ENCODE measurements at regions not wholly inside any gene's neighbourhood (a gene's known extent, or its start where the extent isn't known, plus 50 kb on each side); places are given as distances from the start of the nearest gene placed in this dataset.

DNA sequence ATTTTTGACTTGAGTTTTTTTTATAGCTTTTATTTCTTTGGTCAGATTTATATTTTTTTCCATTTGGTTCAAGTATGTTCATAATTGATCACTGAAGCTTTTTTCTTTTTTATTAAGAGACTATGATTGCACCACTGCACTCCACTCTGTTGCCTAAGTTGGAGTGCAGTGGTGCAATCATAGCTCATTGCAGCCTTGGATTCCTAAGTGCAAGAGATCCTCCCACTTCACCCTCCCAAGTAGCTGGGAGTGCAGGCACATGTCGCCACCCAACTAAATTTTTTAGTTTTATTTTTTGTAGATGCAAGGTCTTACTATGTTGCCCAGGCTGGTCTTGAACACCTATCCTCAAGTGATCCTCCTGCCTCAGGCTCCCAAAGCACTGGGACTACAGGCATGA lies 97.7 kb upstream of the KIF5B start:
- H4K8ac ChIP-seq (ENCODE audit: low read length), result no peak overlapping the region
- H3K14ac ChIP-seq (ENCODE audit: low read length in 2 of 2), result no peak overlapping the region
- no peak overlapping the region for H2BK5ac ChIP-seq (ENCODE audit: low read depth, low read length, poor library complexity, severe bottlenecking)
- H3K4me1 ChIP-seq (ENCODE audit: control insufficient read depth, insufficient read depth, low read depth, low read length), result peaks cover 10% of the 10 kb centered on the region
- no peak overlapping the region for H3K9ac ChIP-seq (ENCODE audit: low read length)
- no peak overlapping the region for H3K18ac ChIP-seq (ENCODE audit: low read depth in 1 of 2, low read length in 2 of 2)
- H3K79me1 ChIP-seq (replicated peaks; ENCODE audit: low read length, poor library complexity, severe bottlenecking), result no peaks in the 10 kb centered on the region
- no peak overlapping the region for H3K27ac ChIP-seq (ENCODE audit: low read length, poor library complexity, severe bottlenecking)
- H2BK12ac ChIP-seq (ENCODE audit: low read length in 2 of 2), result no peak overlapping the region
- peaks cover 5% of the 10 kb centered on the region for H3K9me3 ChIP-seq (ENCODE audit: control insufficient read depth, low read length)
- no peaks in the 10 kb centered on the region for H3K36me3 ChIP-seq (ENCODE audit: control insufficient read depth in 1 of 2, insufficient read depth in 2 of 2, low read depth in 1 of 2, low read length in 2 of 2)
- H4K91ac ChIP-seq (ENCODE audit: low read length), result no peak overlapping the region
- no peak overlapping the region for H3K4ac ChIP-seq (ENCODE audit: low read depth in 1 of 2, low read length in 2 of 2)
- no peak overlapping the region for H3K4me3 ChIP-seq (ENCODE audit: insufficient read depth in 1 of 2, low read depth in 1 of 2, low read length in 2 of 2)
- no peaks in the 10 kb centered on the region for H3K27me3 ChIP-seq (ENCODE audit: control insufficient read depth in 1 of 2, insufficient read depth in 1 of 2, low read length in 2 of 2)
- no peak overlapping the region for H2BK15ac ChIP-seq (ENCODE audit: low read depth, poor library complexity, severe bottlenecking)
- no peak overlapping the region for H2AK5ac ChIP-seq (ENCODE audit: low read length, severe bottlenecking)
- no peak overlapping the region for H2AFZ ChIP-seq (ENCODE audit: low read depth, low read length)
- H3K4me2 ChIP-seq (ENCODE audit: low read length, poor library complexity, severe bottlenecking), result no peak overlapping the region
- no peak for DNase-seq
- no CpG with 5 or more reads among the region's 1 CpG for WGBS
- no peak overlapping the region for H2BK120ac ChIP-seq (ENCODE audit: low read depth, low read length)
- H3K23ac ChIP-seq (ENCODE audit: low read length in 2 of 2), result no peak overlapping the region

DNA sequence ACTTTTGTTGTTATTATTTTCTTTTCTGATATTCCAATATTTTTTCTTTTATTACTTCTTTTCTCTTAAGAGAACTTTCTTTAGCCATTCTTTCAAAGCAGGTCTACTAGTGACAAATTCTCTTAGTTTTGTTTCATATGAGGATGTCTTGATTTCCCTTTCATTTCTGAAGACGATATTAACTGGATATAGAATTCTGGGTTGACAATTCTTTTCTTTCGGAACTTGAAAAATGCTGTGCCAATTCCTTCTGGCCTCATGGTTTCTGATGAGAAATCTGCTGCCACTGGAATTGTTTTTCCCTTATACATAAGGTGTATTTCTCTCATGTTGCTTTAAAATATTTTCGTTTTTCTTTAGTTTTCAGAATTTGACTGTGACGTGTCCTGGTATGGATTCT lies 97.0 kb upstream of the KIF5B start:
- Histone ChIP-seq H3K4ac (ENCODE audit: low read depth in 1 of 2, low read length in 2 of 2) (no peak overlapping the region), H2BK12ac (ENCODE audit: low read length in 2 of 2) (no peak overlapping the region), H2BK15ac (ENCODE audit: low read depth, poor library complexity, severe bottlenecking) (no peak overlapping the region), H3K79me1 (replicated peaks; ENCODE audit: low read length, poor library complexity, severe bottlenecking) (no peaks in the 10 kb centered on the region), H3K36me3 (ENCODE audit: control insufficient read depth in 1 of 2, insufficient read depth in 2 of 2, low read depth in 1 of 2, low read length in 2 of 2) (no peaks in the 10 kb centered on the region), H4K91ac (ENCODE audit: low read length) (no peak overlapping the region), H3K14ac (ENCODE audit: low read length in 2 of 2) (no peak overlapping the region), H3K9ac (ENCODE audit: low read length) (no peak overlapping the region), H3K23ac (ENCODE audit: low read length in 2 of 2) (no peak overlapping the region), H2AFZ (ENCODE audit: low read depth, low read length) (no peak overlapping the region), H4K8ac (ENCODE audit: low read length) (no peak overlapping the region), H2BK5ac (ENCODE audit: low read depth, low read length, poor library complexity, severe bottlenecking) (no peak overlapping the region), H3K27me3 (ENCODE audit: control insufficient read depth in 1 of 2, insufficient read depth in 1 of 2, low read length in 2 of 2) (no peaks in the 10 kb centered on the region), H2BK120ac (ENCODE audit: low read depth, low read length) (no peak overlapping the region), H3K9me3 (ENCODE audit: control insufficient read depth, low read length) (peaks cover 5% of the 10 kb centered on the region), H3K4me1 (ENCODE audit: control insufficient read depth, insufficient read depth, low read depth, low read length) (peaks cover 13% of the 10 kb centered on the region), H2AK5ac (ENCODE audit: low read length, severe bottlenecking) (no peak overlapping the region), H3K4me3 (ENCODE audit: insufficient read depth in 1 of 2, low read depth in 1 of 2, low read length in 2 of 2) (no peak overlapping the region), H3K4me2 (ENCODE audit: low read length, poor library complexity, severe bottlenecking) (no peak overlapping the region), H3K18ac (ENCODE audit: low read depth in 1 of 2, low read length in 2 of 2) (no peak overlapping the region), H3K27ac (ENCODE audit: low read length, poor library complexity, severe bottlenecking) (no peak overlapping the region)
- no peak for DNase-seq
- 98% methylated on average over 3 of the region's 4 CpGs for WGBS

DNA sequence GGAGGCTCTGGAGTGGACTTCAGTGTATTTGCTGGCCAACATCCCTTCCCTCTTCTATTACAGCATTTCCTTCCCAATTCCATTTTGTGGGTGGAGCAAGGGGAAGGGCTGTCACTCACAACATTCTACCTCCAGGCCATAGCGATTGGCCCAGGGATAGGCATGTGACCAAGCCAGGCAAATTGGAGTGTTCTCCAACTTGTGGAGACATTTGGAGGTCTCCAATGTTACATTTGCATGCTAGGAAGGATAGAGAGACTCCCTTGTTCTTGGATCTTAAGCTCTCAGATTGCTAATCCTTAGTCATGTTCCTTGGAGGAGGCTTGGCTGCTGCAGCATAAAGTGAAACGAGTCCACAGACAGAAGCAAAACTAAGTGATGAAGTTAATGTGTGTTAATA lies 95.6 kb upstream of the KIF5B start:
- 93% methylated on average over 2 of the region's 2 CpGs for WGBS
- H3K4me2 ChIP-seq (ENCODE audit: low read length, poor library complexity, severe bottlenecking), result no peak overlapping the region
- H2AFZ ChIP-seq (ENCODE audit: low read depth, low read length), result no peak overlapping the region
- no peaks in the 10 kb centered on the region for H3K79me1 ChIP-seq (replicated peaks; ENCODE audit: low read length, poor library complexity, severe bottlenecking)
- H3K27me3 ChIP-seq (ENCODE audit: control insufficient read depth in 1 of 2, insufficient read depth in 1 of 2, low read length in 2 of 2), result no peaks in the 10 kb centered on the region
- H3K4ac ChIP-seq (ENCODE audit: low read depth in 1 of 2, low read length in 2 of 2), result no peak overlapping the region
- H2BK120ac ChIP-seq (ENCODE audit: low read depth, low read length), result no peak overlapping the region
- H3K4me1 ChIP-seq (ENCODE audit: control insufficient read depth, insufficient read depth, low read depth, low read length), result peaks cover 13% of the 10 kb centered on the region
- no peak overlapping the region for H4K8ac ChIP-seq (ENCODE audit: low read length)
- no peak overlapping the region for H2BK15ac ChIP-seq (ENCODE audit: low read depth, poor library complexity, severe bottlenecking)
- no peak overlapping the region for H2BK12ac ChIP-seq (ENCODE audit: low read length in 2 of 2)
- no peak overlapping the region for H3K23ac ChIP-seq (ENCODE audit: low read length in 2 of 2)
- no peak overlapping the region for H3K18ac ChIP-seq (ENCODE audit: low read depth in 1 of 2, low read length in 2 of 2)
- H3K14ac ChIP-seq (ENCODE audit: low read length in 2 of 2), result no peak overlapping the region
- no peak overlapping the region for H2AK5ac ChIP-seq (ENCODE audit: low read length, severe bottlenecking)
- no peak overlapping the region for H4K91ac ChIP-seq (ENCODE audit: low read length)
- peaks cover 5% of the 10 kb centered on the region for H3K9me3 ChIP-seq (ENCODE audit: control insufficient read depth, low read length)
- no peak overlapping the region for H3K4me3 ChIP-seq (ENCODE audit: insufficient read depth in 1 of 2, low read depth in 1 of 2, low read length in 2 of 2)
- DNase-seq, result no peak
- no peak overlapping the region for H3K27ac ChIP-seq (ENCODE audit: low read length, poor library complexity, severe bottlenecking)
- H3K36me3 ChIP-seq (ENCODE audit: control insufficient read depth in 1 of 2, insufficient read depth in 2 of 2, low read depth in 1 of 2, low read length in 2 of 2), result no peaks in the 10 kb centered on the region
- no peak overlapping the region for H2BK5ac ChIP-seq (ENCODE audit: low read depth, low read length, poor library complexity, severe bottlenecking)
- H3K9ac ChIP-seq (ENCODE audit: low read length), result no peak overlapping the region

DNA sequence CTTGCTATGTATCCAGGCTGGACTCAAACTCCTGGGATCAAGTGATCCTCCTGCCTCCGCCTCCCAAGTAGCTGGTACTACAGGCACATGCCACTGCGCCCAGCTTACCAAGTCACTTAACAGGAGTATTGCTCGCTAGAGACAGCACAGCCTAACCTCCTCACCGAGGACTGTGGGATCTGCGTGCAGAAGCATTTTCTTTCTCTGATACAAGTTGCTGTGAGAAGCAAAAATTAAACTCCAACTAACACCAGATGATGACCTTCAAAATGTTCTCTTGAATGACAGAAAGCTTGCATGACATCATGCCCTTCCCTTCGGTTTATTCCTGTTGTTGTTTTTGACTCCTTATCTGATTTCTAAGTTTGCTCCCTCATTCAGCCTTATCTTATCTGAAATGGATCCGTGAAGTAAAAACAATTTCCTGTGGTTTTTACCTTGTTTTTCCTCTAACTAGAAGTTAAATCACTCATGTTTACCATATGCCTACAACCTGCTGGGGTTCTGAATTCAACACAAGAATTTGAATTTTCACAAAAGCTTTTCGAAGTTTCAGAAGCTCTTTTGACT lies 94.4 kb upstream of the KIF5B start:
- WGBS, result 62% methylated on average over 8 of the region's 8 CpGs
- Histone ChIP-seq H4K91ac (ENCODE audit: low read length) (no peak overlapping the region), H3K14ac (ENCODE audit: low read length in 2 of 2) (peak overlapping the region in 1 of 2 experiments; percentile 75), H2BK12ac (ENCODE audit: low read length in 2 of 2) (no peak overlapping the region), H3K4me1 (ENCODE audit: control insufficient read depth, insufficient read depth, low read depth, low read length) (peaks cover 13% of the 10 kb centered on the region), H2AK5ac (ENCODE audit: low read length, severe bottlenecking) (peak overlapping the region; percentile 4), H2AFZ (ENCODE audit: low read depth, low read length) (no peak overlapping the region), H3K27me3 (ENCODE audit: control insufficient read depth in 1 of 2, insufficient read depth in 1 of 2, low read length in 2 of 2) (no peaks in the 10 kb centered on the region), H3K23ac (ENCODE audit: low read length in 2 of 2) (no peak overlapping the region), H3K4me2 (ENCODE audit: low read length, poor library complexity, severe bottlenecking) (no peak overlapping the region), H3K79me1 (replicated peaks; ENCODE audit: low read length, poor library complexity, severe bottlenecking) (no peaks in the 10 kb centered on the region), H2BK15ac (ENCODE audit: low read depth, poor library complexity, severe bottlenecking) (no peak overlapping the region), H3K18ac (ENCODE audit: low read depth in 1 of 2, low read length in 2 of 2) (peak overlapping the region in 1 of 2 experiments; percentile 73), H3K4me3 (ENCODE audit: insufficient read depth in 1 of 2, low read depth in 1 of 2, low read length in 2 of 2) (no peak overlapping the region), H2BK5ac (ENCODE audit: low read depth, low read length, poor library complexity, severe bottlenecking) (no peak overlapping the region), H3K27ac (ENCODE audit: low read length, poor library complexity, severe bottlenecking) (no peak overlapping the region), H3K9me3 (ENCODE audit: control insufficient read depth, low read length) (peaks cover 5% of the 10 kb centered on the region), H2BK120ac (ENCODE audit: low read depth, low read length) (no peak overlapping the region), H3K36me3 (ENCODE audit: control insufficient read depth in 1 of 2, insufficient read depth in 2 of 2, low read depth in 1 of 2, low read length in 2 of 2) (no peaks in the 10 kb centered on the region), H3K4ac (ENCODE audit: low read depth in 1 of 2, low read length in 2 of 2) (no peak overlapping the region), H3K9ac (ENCODE audit: low read length) (peak overlapping the region; percentile 89), H4K8ac (ENCODE audit: low read length) (no peak overlapping the region)
- DNase-seq, result no peak

All from mesenchymal stem cell (in vitro differentiated cells and primary cell).